Uterus (tissue), 3 donors: ENCODE measurements at regions not wholly inside any gene's neighbourhood (a gene's known extent, or its start where the extent isn't known, plus 50 kb on each side); places are given as distances from the start of the nearest gene placed in this dataset.

Experiments used
- DNase-seq, 2 donors: peaks; one replicate each; pipeline ENCODE4 v3.0.0-alpha.2; 2019 to 2020
- H3K27ac ChIP-seq, 2 donors: fragments of 200-600 bp; sonication (generic); 1 replicate in 1 of 2; 2 replicates in 1 of 2; pipeline ENCODE4 v1.5.1; 2016 to 2018
- H3K27me3 ChIP-seq, 2 donors: fragments of 200-600 bp; sonication (generic); one replicate each; pipeline ENCODE4 v1.5.1; 2018 to 2019; ENCODE audit warnings: control low read depth in 1 of 2
- H3K36me3 ChIP-seq, 2 donors: fragments of 200-600 bp; sonication (generic); one replicate each; pipeline ENCODE4 v1.5.1; 2019; ENCODE audit warnings: control low read depth in 1 of 2
- H3K4me1 ChIP-seq, 2 donors: fragments of 200-600 bp; sonication (generic); one replicate each; pipeline ENCODE4 v1.5.1; 2018 to 2019; ENCODE audit warnings: control low read depth in 1 of 2
- H3K4me3 ChIP-seq, 2 donors: fragments of 200-600 bp; sonication (generic); 1 replicate in 1 of 2; 2 replicates in 1 of 2; pipeline ENCODE4 v1.5.1; 2018 to 2019; ENCODE audit warnings: mild to moderate bottlenecking in 1 of 2
- H3K9me3 ChIP-seq, 2 donors: fragments of 200-600 bp; sonication (generic); one replicate each; pipeline ENCODE4 v1.5.1; 2019; ENCODE audit warnings: control low read depth in 1 of 2
- CTCF ChIP-seq, 4 experiments: fragments of 200-600 bp in 2 of 4; fragments of 450-650 bp in 2 of 4; sonication (generic) in 2 of 4; IDR thresholded peaks; one replicate each; pipeline ENCODE4 v1.5.1; 2016 to 2019; ENCODE audit warnings: antibody characterized with exemption in 4 of 4, mild to moderate bottlenecking in 2 of 4, moderate library complexity in 1 of 4
- POLR2A ChIP-seq, 2 donors: fragments of 450-650 bp; IDR thresholded peaks; one replicate each; pipeline ENCODE4 v1.6.1; 2016; ENCODE audit warnings: antibody characterized with exemption in 2 of 2, mild to moderate bottlenecking in 1 of 2, moderate library complexity in 1 of 2
- intact Hi-C: fragments of 100-400 bp; cut with DNase I; formaldehyde crosslinking; loops from one replicate; pipeline ENCODE4 v1.15.1; 2023; ENCODE audit warnings: low total_unique reads
- donor health status: DM: yes; HTN: yes; CAD: no.

- DNase-seq = no peak
- peaks cover 0 to 2% of the 10 kb centered on the region in 2 donors for H3K27me3 ChIP-seq
- TF ChIP-seq POLR2A (IDR thresholded peaks at IDR 0.05) (no peak), CTCF (IDR thresholded peaks at IDR 0.05) (no peak)
- intact Hi-C loops = no loop called here
- no peak overlapping the region for H3K4me3 ChIP-seq
- no peaks in the 10 kb centered on the region for H3K9me3 ChIP-seq
- H3K4me1 ChIP-seq = no peaks in the 10 kb centered on the region
- H3K27ac ChIP-seq = no peak overlapping the region
- H3K36me3 ChIP-seq = no peaks in the 10 kb centered on the region
Measured at GRCh38 chr1:87719658-87720057, 391.0 kb downstream of the LMO4 start.

GRCh38 chr1:87720561-87720960, 391.9 kb downstream of the LMO4 start:
- no peaks in the 10 kb centered on the region for H3K36me3 ChIP-seq
- H3K4me1 ChIP-seq = no peaks in the 10 kb centered on the region
- H3K27me3 ChIP-seq = peaks cover 0 to 2% of the 10 kb centered on the region in 2 donors
- no peak overlapping the region for H3K27ac ChIP-seq
- no peak for DNase-seq
- no peaks in the 10 kb centered on the region for H3K9me3 ChIP-seq
- TF ChIP-seq POLR2A (IDR thresholded peaks at IDR 0.05) (no peak), CTCF (IDR thresholded peaks at IDR 0.05) (no peak)
- intact Hi-C loops = no loop called here
- no peak overlapping the region for H3K4me3 ChIP-seq

GRCh38 chr1:87723193-87723592, 394.5 kb downstream of the LMO4 start:
- Histone ChIP-seq H3K27me3 (no peaks in the 10 kb centered on the region), H3K9me3 (no peaks in the 10 kb centered on the region), H3K36me3 (no peaks in the 10 kb centered on the region), H3K4me1 (no peaks in the 10 kb centered on the region), H3K27ac (no peak overlapping the region), H3K4me3 (no peak overlapping the region)
- intact Hi-C loops = no loop called here
- DNase-seq = no peak
- TF ChIP-seq CTCF (IDR thresholded peaks at IDR 0.05) (no peak), POLR2A (IDR thresholded peaks at IDR 0.05) (no peak)

- TF ChIP-seq CTCF (IDR thresholded peaks at IDR 0.05) (no peak), POLR2A (IDR thresholded peaks at IDR 0.05) (no peak)
- intact Hi-C loops = no loop called here
- Histone ChIP-seq H3K36me3 (no peaks in the 10 kb centered on the region), H3K27me3 (no peaks in the 10 kb centered on the region), H3K27ac (no peak overlapping the region), H3K4me1 (no peaks in the 10 kb centered on the region), H3K4me3 (no peak overlapping the region), H3K9me3 (no peaks in the 10 kb centered on the region)
- DNase-seq = no peak
Measured at GRCh38 chr1:87728169-87728568, 399.5 kb downstream of the LMO4 start.

GRCh38 chr1:87730274-87731216, 401.9 kb downstream of the LMO4 start:
- intact Hi-C loops = no loop called here
- Histone ChIP-seq H3K27ac (no peak overlapping the region), H3K36me3 (no peaks in the 10 kb centered on the region), H3K4me3 (no peak overlapping the region), H3K4me1 (no peaks in the 10 kb centered on the region), H3K9me3 (no peaks in the 10 kb centered on the region), H3K27me3 (no peaks in the 10 kb centered on the region)
- DNase-seq = no peak
- TF ChIP-seq POLR2A (IDR thresholded peaks at IDR 0.05) = no peak
- no peak for TF ChIP-seq CTCF (IDR thresholded peaks at IDR 0.05)
